ENCODE measurements at regions not wholly inside any gene's neighbourhood (a gene's known extent, or its start where the extent isn't known, plus 50 kb on each side); places are given as distances from the start of the nearest gene placed in this dataset.
A peak's percentile ranks its signal among the peaks of the same experiment; 100 is the strongest.

DNA sequence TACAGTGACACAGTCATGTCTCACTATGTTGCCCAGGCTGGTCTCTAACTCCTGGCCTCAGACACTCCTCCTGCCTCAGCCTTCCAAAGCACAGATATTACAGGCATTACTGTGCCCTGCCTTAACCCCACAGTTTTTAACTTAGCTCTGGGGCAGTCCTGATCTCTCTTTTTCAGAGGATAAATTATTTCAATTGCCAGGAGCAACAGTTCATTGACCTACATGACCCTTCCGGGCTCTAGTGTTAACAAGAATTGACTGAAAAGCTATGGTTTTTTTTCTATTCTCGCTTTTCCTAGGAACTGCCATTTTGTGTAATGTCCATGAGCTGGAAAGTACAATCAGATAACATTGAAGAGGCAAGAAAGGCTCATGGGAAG lies 92.8 kb downstream of the HNRNPLL start:
- no peak for DNase-seq

DNA sequence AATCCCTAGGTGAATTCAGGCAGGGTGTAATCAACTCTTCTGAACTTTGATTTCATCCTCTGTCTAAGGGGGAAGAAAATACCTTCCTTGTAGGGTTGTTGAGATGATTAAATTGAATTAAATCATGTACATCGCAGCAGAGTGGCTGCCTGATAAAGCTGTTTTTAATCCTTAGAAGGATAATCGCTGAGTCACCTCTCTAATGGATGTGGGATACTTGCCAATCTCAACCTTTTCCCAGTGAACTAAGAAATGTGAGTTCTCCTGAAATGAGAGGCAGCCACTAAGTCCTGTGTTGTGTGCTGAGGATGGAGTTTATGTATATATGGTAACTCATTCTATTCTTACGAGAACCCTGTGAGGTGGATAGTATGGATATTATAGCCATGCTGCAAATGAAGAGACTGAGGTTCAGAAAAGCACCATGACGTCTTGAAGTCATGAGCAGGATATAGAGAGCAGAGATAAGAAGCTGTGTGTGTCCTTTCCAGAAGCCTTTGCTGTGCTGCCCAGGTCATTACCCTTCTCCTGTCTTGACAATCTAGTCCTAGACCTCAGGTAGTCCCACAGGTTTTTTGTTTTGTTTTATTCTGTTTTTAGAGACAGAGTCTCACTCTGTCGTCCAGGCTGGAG lies 93.3 kb downstream of the HNRNPLL start:
- no peak for DNase-seq

DNA sequence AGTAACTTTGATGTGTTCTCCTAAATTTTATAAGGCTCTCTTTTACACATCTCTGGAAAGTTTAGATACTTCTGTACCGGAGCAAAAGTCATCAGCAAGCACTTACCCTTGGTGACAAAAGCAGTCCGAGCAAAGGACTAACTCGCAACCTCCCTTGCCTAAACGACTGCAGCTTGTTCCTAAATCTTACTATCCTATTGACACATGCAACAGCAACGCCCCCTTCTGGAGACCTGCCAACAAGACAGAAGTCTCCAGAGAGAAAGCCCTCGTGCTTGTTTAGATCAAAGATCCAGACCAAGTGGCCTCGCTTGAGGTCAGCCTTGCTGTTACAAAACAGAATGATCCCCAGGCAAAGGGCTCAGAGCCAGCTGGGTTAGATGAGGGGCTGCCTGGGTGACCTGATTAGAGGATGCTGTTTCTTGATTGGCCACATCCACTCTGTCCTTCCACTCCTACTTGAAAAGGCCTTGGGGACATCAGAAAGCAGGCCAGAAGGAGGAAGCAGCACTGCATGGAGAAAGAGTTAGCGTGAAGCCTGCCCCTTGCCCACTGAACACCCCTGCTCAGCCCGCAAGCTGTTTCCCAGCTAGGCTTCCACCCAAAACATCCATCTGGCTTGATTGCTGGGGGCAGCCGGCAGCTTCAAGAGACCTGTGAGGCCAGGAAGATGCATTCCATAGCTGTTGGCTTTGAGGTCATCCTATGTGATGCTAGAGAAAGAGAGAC lies 94.3 kb downstream of the HNRNPLL start:
- peak; percentile 61 for DNase-seq

DNA sequence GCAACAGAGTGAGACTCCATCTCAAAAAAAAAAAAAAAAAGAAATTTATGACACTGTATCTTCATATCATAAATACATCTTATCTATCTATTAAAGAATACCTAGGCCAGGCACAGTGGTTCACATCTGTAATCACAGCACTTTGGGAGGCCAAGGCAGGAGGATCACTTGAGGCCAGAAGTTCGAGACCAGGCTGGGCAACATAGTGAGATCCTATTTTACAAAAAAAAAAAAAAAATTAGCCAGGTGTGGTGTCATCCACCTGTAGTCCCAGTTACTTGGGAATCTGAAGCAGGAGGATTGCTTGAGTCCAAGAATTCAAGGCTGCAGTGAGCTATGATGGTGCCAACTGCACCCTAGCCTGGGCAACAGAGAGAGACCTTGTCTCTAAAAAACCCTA lies 95.0 kb downstream of the HNRNPLL start:
- DNase-seq = no peak

GRCh38 chr2:38505779-38506178 lies 96.9 kb downstream of the HNRNPLL start:
- no peak for DNase-seq

DNA sequence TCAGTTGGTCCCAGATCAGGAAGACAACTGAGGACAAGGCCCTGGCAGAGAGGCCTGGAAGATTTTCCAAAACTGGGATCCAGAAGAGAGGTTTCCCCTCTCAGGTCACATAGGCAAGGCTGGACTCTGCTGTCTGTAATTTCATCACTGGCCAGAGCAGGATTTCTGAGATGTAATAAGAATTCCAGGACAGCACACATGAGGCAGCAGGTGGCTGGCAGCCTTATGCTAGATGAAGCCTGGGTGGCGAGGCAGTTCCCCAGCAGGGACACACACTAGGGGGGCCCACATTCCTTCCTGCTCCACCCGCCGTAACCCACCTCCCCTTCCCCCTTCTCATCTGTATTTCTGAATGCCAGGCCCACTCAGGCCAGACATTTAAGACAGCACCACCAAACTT lies 98.6 kb downstream of the HNRNPLL start:
- DNase-seq = no peak

DNA sequence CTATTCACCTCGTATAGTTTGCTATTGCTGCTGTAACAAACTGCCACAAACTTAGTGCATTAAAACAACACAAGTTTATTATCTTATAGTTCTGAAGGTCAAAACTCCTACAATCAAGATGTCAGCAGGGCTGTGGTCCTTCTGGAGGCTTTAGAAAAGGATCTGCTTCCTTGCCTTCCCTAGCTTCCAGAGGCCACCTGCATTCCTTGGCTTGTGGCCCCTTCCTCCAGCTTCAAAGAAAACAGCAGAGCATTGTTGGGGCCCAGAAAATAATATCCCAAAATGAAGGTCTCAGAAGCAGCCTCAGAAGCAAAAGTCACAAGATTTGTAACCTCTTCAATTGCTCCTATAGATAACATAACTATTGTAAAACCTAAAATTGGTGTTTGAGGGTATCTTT lies 100.6 kb downstream of the HNRNPLL start:
- DNase-seq = no peak

GRCh38 chr2:38500283-38500634 lies 102.5 kb downstream of the HNRNPLL start:
- no peak for DNase-seq

DNA sequence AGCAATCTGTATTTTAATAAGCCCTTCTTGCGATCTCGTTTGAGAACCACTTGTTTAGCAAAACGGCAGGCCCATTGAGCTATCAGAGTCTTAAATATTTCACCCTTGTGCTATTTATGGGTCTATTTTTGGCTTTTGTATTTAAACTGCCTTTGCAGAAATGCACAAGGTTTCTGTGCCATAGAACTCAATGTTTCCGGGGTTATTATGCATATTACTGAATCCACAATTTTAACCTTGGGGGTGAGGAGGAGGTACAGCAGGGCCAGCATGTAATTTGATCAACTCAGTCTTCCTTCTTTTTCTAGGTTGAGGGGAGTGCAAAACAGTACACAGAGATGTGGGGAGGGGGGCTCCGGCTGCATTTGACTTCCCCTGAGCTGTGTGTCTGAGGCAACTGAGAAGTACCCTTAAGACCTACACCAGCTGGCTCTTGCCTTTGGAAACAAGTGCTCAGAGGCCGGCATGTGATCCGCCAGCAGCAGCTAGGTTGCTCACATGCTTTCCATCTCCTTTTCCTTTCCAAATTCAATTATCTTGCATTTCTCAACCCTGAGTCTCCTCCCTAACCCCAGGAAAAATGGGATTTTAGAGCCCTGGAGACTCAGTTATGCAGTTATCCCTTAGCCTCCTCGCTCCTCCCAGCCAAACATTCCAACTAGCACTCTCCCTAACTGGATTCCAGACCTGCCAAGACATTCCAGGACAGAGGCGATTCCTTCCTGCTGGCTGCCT lies 103.0 kb downstream of the HNRNPLL start:
- no peak for DNase-seq

DNA sequence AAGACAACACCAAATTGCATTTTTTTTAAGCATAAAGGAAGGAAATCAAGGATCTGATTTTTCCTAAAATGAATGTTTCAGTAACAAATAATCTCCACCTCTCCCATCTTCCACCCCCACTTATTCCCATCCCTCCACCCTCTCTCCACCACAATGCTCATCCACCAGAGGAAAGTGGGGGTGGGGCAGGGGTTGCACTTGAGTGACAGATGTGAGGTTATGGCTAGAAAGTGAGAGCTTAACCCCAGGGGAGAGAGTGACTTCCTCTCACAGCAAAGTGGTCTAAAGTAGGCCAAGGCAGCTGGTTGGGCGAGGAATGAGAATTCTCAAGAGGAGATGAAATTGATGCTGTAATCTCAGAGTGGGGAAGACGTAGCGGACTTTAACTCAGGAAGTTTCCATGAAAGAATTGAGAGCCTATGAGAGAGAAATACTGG lies 104.7 kb downstream of the HNRNPLL start:
- no peak for DNase-seq

DNA sequence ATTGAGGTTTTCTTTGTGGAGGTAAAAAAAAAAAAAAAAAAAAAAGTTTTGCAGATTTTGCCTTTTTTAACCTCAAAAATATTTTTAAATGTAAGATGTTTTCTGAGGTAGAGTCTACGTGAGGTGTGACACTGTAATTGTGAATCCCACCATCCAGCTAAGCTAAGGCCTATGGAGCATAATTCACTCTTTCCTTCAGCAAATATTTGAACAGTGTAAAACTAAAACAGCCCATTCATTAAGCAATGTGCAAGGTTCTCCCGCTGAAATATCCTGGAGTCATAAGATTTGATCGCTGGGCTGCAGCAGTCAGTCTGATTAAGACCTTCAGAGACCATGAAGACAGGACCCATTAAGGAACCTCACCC lies 105.1 kb downstream of the HNRNPLL start:
- no peak for DNase-seq

DNA sequence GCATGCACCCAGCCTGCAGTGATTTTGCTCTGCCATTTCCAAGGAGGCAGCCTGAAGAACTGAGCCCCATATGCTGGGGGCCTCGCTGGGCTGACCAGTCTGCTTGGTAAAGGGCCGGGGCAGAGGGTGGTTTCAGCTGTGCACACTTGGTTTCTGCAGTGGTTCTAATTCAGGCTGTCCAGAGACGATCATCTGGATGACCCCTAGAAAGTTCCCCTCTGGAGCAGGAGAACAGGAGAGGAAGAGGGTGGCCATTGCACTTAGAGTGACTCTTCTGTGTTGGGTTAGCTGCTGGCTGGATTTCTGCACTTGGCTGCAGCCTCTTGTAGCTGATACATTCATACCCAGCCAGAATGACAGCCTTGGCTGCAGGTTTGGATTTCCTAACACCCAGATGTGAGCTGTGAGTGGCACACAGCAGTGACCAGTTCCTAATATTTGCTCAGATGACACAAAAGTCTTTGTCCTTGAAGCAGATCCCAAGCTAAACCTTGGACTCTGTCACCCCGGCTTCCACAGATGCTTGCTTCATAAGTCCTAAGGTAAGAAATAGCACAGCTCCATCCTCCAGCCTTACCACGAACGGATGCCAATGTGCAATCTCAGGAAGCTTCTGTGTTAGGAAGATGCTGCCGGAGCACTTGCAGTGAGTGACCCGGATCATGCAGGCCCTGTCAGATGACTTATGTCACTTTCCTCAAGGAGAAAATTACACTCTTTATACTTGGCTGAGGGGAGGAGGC lies 105.6 kb downstream of the HNRNPLL start:
- no peak for DNase-seq

- no peak for DNase-seq
These were observed 106.8 kb downstream of the HNRNPLL start for GRCh38 chr2:38495880-38496279.

GRCh38 chr2:38494394-38494793 lies 108.3 kb downstream of the HNRNPLL start:
- no peak for DNase-seq

GRCh38 chr2:38492042-38492615 lies 110.6 kb downstream of the HNRNPLL start:
- no peak for DNase-seq

DNA sequence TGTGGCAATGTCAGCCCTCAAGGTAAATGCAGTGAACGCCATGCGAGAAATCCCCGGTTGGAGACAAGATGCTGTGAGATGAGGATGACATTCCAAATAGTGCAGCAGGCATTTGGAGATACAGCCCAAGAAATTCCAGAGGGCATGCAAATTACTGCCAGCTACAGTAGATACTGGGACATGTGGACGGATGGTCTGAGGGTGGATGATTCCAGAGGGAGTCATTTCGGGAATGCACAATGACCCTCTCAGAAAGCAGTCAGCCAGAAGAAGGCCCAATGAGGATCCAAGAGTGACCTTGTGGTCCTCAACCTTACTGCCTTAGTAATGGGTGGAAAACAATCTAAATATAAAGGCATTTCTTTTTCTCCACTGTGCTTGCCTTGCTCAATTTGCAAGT lies 111.3 kb downstream of the HNRNPLL start:
- DNase-seq = no peak

DNA sequence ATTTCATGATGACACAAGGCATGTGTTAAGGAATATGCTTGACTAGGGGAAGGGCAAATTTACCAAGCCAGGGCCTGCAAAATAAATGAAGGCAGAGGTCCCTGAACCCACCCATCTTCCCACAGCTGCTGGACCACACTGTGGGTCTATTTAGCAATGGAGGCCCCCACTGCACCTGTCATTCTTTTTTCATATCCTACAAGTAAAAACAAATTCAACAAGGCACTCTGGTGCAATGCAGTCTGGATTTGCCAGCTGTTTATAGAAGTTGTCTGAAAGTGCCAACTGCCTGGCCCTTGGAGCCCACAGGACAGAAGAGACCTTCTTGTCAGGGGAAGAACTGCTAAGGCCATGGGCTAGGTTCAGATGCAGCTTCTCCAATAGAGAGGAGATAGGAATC lies 112.8 kb upstream of the ATL2 start:
- no peak for DNase-seq

- DNase-seq = no peak
These were observed 110.8 kb upstream of the ATL2 start for GRCh38 chr2:38487852-38488251.

GRCh38 chr2:38486213-38487026 lies 109.3 kb upstream of the ATL2 start:
- no peak for DNase-seq

DNA sequence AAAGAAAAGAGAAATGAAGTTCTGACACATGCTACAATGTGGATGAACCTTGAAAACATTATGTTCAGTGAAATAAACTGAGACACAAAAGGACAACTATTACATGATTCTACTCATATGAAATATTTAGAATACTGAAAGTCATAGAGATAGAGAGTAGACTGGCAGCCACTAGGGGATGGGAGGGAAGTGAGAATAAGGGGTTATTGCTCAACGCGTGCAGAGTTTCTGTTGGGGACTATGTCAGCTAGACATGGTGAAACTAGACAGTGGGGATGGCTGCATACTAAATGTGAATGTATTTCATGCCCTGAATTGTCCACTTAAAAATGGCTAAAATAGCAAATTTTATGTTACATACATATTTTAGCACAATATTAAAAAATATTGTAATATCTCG lies 108.7 kb upstream of the ATL2 start:
- no peak for DNase-seq

GRCh38 chr2:38484957-38485356 lies 107.9 kb upstream of the ATL2 start:
- DNase-seq = no peak

DNA sequence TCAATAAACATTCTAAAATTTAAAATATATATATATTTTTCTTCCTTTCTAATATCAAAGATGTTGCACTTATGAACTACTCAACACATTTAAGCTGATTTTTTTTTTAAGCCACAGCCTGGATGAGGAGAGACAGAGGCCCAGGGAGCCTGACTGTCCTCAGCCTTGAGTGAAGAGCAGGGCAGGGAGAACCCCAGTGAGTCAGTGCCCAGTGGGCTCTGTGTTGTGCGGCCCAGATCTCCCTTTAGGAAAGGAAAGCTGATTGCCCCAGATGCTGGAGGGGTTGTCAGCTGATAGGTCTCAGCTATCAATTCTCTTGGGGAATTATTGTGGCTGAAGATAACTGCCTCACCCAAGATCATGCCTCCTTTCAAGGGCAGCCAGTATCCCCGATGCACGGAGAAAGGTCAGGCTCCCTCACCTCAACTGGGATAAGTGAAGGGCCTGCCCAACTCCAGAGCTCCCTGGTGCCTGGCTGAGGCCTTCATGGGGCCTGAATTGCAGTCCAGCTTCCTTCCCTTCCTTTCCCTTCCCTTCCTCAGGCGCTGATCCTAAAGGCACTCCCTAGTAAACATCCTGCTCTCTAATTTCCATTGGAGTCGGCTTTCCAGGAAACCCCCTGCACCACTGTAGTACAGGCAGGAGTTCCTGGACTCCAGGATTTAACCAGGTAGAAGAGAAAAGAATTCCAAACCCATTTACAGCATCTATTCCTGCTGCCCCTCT lies 106.9 kb upstream of the ATL2 start:
- DNase-seq = no peak

Data from NCI-H2107 (cell line).